ENCODE measurements at regions not wholly inside any gene's neighbourhood (a gene's known extent, or its start where the extent isn't known, plus 50 kb on each side); places are given as distances from the start of the nearest gene placed in this dataset.

GRCh38 chr5:8033261-8033660, 164.3 kb downstream of the MTRR start:
- no peaks in the 10 kb centered on the region for H3K9me3 ChIP-seq (ENCODE audit: control insufficient read depth, low read depth, low read length)
- DNase-seq (ENCODE audit: low read depth, low spot score) = no peak
- no peaks in the 10 kb centered on the region for H3K79me2 ChIP-seq (ENCODE audit: control insufficient read depth, insufficient read depth, low read length)
- H2AFZ ChIP-seq (ENCODE audit: control insufficient read depth, low read length) = no peak overlapping the region
- no peaks in the 10 kb centered on the region for H4K20me1 ChIP-seq (ENCODE audit: control insufficient read depth, extremely low read depth, insufficient read depth, low read length)
- H3K9me1 ChIP-seq (ENCODE audit: control insufficient read depth, extremely low read depth, insufficient read depth, low read length) = no peaks in the 10 kb centered on the region
- H3K4me3 ChIP-seq (ENCODE audit: control insufficient read depth in 2 of 3, extremely low read depth in 1 of 3, insufficient read depth in 2 of 3, low read depth in 1 of 3, low read length in 3 of 3) = no peak overlapping the region
- no peaks in the 10 kb centered on the region for H3K4me1 ChIP-seq (ENCODE audit: control insufficient read depth, extremely low read depth, insufficient read depth, low read length)
- no peaks in the 10 kb centered on the region for H3K36me3 ChIP-seq (ENCODE audit: control insufficient read depth in 2 of 2, extremely low read depth in 1 of 2, insufficient read depth in 2 of 2, low read length in 2 of 2)
- H3K27me3 ChIP-seq (ENCODE audit: control insufficient read depth, extremely low read depth, insufficient read depth, low read length) = no peaks in the 10 kb centered on the region
- TF ChIP-seq CTCF (optimal IDR thresholded peaks at IDR 0.05 in 1 of 3, IDR thresholded peaks at IDR 0.05 in 1 of 3, conservative IDR thresholded peaks at IDR 0.05 in 1 of 3; ENCODE audit: extremely low read depth in 1 of 3, insufficient read depth in 2 of 3, low read length in 3 of 3) (no peak), EZH2 (IDR thresholded peaks at IDR 0.05; ENCODE audit: low read length) (no peak)
- no peak for FAIRE-seq
- no peak overlapping the region for H3K4me2 ChIP-seq (ENCODE audit: control insufficient read depth, extremely low read depth, insufficient read depth, low read depth, low read length)
- dilution Hi-C loops (cut with MboI; ENCODE audit: extremely low pct_ligation_motif_present, low sequenced_read_pairs) = no loop called here
- no peak overlapping the region for H3K27ac ChIP-seq (ENCODE audit: control insufficient read depth, insufficient read depth, low read length)
- H3K9ac ChIP-seq (ENCODE audit: control insufficient read depth, extremely low read depth, insufficient read depth, low read length) = no peak overlapping the region

GRCh38 chr5:8034852-8035251, 165.9 kb downstream of the MTRR start:
- Histone ChIP-seq H3K36me3 (ENCODE audit: control insufficient read depth in 2 of 2, extremely low read depth in 1 of 2, insufficient read depth in 2 of 2, low read length in 2 of 2) (no peaks in the 10 kb centered on the region), H3K9me1 (ENCODE audit: control insufficient read depth, extremely low read depth, insufficient read depth, low read length) (no peaks in the 10 kb centered on the region), H4K20me1 (ENCODE audit: control insufficient read depth, extremely low read depth, insufficient read depth, low read length) (no peaks in the 10 kb centered on the region), H2AFZ (ENCODE audit: control insufficient read depth, low read length) (no peak overlapping the region), H3K4me1 (ENCODE audit: control insufficient read depth, extremely low read depth, insufficient read depth, low read length) (no peaks in the 10 kb centered on the region), H3K9ac (ENCODE audit: control insufficient read depth, extremely low read depth, insufficient read depth, low read length) (no peak overlapping the region), H3K27me3 (ENCODE audit: control insufficient read depth, extremely low read depth, insufficient read depth, low read length) (no peaks in the 10 kb centered on the region), H3K79me2 (ENCODE audit: control insufficient read depth, insufficient read depth, low read length) (no peaks in the 10 kb centered on the region), H3K4me3 (ENCODE audit: control insufficient read depth in 2 of 3, extremely low read depth in 1 of 3, insufficient read depth in 2 of 3, low read depth in 1 of 3, low read length in 3 of 3) (no peak overlapping the region), H3K9me3 (ENCODE audit: control insufficient read depth, low read depth, low read length) (no peaks in the 10 kb centered on the region), H3K27ac (ENCODE audit: control insufficient read depth, insufficient read depth, low read length) (no peak overlapping the region), H3K4me2 (ENCODE audit: control insufficient read depth, extremely low read depth, insufficient read depth, low read depth, low read length) (no peak overlapping the region)
- dilution Hi-C loops (cut with MboI; ENCODE audit: extremely low pct_ligation_motif_present, low sequenced_read_pairs) = no loop called here
- no peak for FAIRE-seq
- no peak for DNase-seq (ENCODE audit: low read depth, low spot score)
- TF ChIP-seq EZH2 (IDR thresholded peaks at IDR 0.05; ENCODE audit: low read length) (no peak), CTCF (optimal IDR thresholded peaks at IDR 0.05 in 1 of 3, IDR thresholded peaks at IDR 0.05 in 1 of 3, conservative IDR thresholded peaks at IDR 0.05 in 1 of 3; ENCODE audit: extremely low read depth in 1 of 3, insufficient read depth in 2 of 3, low read length in 3 of 3) (no peak)

Measured in keratinocyte (primary cell).